GM19035 (cell line): ENCODE measurements at regions not wholly inside any gene's neighbourhood (a gene's known extent, or its start where the extent isn't known, plus 50 kb on each side); places are given as distances from the start of the nearest gene placed in this dataset.
"Not testable (repeated sequence)": the region's sequence is repeated elsewhere in the genome, so short reads cannot be mapped to it uniquely, and the experiment has no call there.

Experiments used
- ATAC-seq: cut with Tn5 transposase; IDR thresholded peaks from one replicate; pipeline ENCODE4 v1.9.1; 2021; ENCODE audit not compliant: unreplicated experiment

DNA sequence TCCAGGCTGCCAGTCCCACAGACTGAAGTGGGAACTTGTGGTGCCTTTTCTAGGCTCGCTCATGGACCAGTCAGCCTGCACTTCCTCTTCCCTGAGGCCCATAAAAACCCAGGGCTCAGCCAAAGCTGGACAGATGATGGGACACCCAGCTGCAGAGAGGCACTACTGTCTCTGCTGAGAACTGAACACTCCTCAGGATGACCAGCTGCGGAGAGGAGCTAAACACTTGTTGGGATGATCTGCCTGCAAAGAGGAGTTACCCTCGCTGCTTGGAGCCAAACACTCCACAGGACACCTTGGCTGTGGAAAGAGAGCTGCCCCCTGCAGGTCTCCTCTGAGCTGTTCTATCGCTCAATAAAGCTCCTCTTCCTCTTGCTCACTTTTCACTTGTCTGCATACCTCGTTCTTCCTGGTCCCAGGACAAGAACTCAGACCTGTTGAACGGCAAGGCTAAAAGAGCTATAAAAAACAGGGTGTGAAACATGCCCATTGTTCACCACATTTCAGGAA, 465.5 kb downstream of the GUCY1A2 start:
- no peak for ATAC-seq

DNA sequence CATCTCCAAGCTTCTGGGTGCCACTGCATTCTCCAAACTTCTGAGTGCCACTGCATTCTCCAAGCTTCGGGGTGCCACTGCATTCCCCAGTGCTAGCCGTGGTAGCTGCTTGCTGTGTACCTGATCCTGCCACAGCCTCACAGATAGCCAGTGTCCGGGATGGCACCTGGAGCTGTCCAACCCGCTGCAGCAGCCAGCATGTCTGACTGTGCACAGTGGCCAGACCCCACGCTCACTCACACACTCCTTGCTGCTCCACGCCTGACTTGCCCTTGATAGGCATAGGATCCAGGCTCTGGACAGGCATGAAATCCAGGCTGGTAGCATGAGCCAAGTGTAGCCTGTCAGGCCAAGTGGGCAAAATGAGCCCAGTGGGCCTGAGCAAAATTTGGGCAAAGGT, 465.0 kb downstream of the GUCY1A2 start:
- no peak for ATAC-seq

DNA sequence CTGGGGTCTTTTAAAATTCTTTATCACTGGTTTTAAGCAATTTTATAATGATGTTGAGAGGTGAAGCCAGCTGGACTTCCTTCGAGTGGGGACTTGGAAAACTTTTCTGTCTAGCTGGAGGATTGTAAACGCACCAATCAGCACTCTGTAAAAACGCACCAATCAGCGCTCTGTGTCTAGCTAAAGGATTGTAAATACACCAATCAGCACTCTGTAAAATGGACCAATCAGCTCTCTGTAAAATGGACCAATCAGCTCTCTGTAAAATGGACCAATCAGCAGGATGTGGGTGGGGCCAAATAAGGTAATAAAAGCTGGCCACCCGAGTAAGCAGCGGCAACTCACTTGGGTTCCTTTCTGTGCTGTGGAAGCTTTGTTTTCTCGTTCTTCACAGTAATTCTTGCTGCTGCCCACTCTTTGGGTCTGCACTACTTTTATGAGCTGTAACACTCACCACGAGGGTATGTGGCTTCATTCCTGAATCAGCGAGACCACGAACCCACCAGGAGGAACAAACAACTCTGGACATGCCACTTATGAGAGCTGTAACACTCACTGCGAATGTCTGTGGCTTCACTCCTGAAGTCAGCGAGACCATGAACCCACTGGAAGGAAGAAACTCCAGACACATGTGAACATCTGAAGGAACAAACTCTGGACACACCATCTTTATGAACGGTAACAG, 462.6 kb downstream of the GUCY1A2 start:
- ATAC-seq = not testable (repeated sequence)

GRCh38 chr11:106565326-106565725, 452.9 kb downstream of the GUCY1A2 start:
- ATAC-seq = no peak

DNA sequence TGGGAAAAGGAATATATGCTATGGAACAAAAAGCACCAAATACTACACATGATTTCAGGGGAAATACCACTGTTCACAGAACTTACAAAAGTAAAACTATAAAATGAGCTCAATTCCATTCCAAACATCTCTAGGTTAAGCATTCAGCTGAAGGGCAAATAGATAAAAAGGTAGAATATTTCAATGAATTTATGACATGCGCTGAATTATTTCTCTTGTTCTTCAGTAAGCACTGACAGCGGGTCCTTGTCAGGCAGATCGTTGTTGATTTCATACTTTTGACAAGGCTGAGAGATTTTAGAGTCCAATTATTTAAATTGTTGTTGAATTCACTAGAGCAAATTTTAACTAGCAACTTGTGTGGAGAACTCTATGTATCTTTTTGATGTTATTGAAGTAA, 449.6 kb downstream of the GUCY1A2 start:
- no peak for ATAC-seq

DNA sequence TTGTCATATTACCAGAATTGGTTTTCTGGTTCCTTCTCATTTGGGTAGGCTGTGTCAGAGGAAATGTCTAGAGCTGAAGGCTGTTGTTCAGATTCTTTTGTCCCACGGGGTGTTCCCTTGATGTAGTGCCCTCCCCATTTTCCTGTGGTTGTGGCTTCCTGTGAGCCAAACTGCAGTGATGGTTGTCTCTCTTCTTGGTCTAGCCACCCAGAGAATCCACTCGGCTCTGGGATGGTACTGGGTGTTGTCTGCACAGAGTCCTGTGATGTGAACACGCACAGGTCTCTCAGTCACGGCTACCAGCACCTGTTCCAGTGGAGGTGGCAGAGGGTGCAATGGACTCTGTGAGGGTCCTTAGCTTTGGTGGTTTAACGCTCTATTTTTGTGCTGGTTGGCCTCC, 440.9 kb downstream of the GUCY1A2 start:
- ATAC-seq = not testable (repeated sequence)

- no peak for ATAC-seq
Observed at GRCh38 chr11:106581399-106581798, 436.9 kb downstream of the GUCY1A2 start.

- ATAC-seq = no peak
Observed at GRCh38 chr11:106585061-106585460, 433.2 kb downstream of the GUCY1A2 start.

GRCh38 chr11:106594751-106595351, 423.4 kb downstream of the GUCY1A2 start:
- ATAC-seq = no peak

DNA sequence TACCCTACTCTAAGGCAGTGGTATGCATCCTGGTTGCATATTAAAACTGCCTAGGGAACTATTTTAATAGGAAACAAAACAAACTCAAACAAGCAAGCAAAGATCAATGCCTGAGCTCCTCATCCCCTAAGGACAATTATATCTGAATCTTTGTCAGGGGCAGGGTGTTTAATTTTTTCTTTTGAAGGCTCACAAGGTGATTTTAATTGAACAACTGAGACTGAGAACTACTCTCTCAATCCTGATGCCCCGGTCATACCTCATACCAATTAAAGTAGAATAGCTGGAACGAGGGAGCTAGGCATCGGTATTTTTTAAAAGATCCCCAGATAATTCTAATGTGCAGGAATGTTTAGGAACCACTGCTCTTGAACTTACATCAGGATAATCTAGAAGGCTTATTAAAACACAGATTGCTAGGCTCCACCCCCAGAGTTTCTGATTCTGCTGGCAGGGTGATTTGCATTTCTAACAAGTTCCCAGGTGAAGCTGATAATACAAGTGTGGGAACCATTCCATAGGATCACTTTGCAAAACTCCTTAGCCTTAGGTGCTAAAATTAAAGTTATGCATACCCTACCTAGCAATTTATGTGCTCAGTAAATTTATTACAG, 416.5 kb downstream of the GUCY1A2 start:
- ATAC-seq = no peak

- no peak for ATAC-seq
Observed at GRCh38 chr11:106608677-106609076, 409.6 kb downstream of the GUCY1A2 start.

- ATAC-seq = no peak
Observed at GRCh38 chr11:106614262-106614661, 404.0 kb downstream of the GUCY1A2 start.

GRCh38 chr11:106619320-106619990, 398.8 kb downstream of the GUCY1A2 start:
- ATAC-seq = no peak

DNA sequence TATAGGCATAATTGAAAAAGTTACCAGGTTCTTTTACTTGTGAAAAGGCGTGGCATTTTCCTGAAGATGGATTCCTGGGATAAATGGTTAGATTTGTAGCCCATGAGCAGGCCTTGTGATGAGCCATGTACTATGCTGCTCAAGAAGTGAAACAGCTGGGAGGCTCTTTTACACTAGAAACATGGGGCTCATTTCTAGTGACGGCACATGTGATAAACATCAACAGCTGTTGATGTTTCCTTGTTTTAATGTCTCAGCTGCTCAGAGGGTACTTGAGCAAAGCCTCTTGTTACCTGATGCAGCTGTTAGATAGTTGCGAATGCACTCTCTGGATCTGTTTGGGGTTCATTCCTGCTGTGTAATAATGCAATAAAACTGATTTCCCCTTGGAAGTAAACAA, 396.8 kb downstream of the GUCY1A2 start:
- ATAC-seq = no peak
